ENCODE measurements at regions not wholly inside any gene's neighbourhood (a gene's known extent, or its start where the extent isn't known, plus 50 kb on each side); places are given as distances from the start of the nearest gene placed in this dataset.

DNA sequence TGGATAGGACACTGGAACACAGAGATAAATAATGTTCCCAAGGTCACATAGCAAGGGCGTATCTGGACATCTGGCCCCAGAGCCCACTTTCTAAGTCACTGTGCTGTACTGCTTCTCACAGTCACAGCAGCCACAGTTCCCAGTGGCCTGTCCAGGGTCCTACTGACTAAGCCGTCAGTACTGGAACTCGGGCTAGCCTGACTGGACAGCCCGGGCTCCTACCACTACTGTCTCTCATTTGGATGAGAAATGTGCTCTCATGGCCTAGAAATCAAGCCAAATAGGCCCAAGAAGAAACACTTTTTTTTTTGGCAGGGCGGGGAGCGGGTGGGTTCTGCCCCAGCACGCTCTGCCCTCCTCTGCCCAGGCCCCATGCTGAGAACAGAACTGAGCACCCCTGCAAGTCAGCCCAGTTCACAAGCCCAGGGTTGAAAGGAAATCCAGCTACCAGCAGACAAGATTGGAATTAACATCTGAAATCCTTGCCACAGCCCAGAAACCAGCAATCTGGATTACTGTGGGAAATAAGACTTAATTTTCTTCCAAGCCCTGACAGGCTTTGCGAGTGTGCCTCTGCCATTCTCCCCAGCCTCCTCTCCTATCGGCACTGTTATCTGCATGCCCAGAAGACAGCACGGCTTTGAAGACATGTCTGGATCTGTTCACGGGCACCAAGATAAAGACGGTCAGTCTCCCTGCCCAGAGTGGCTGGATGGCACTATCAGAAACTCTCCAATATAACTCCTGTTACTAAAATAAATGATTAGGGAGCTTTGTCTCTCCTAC lies 182.9 kb upstream of the NCAM1 start:
- TF ChIP-seq, protein P1, sequence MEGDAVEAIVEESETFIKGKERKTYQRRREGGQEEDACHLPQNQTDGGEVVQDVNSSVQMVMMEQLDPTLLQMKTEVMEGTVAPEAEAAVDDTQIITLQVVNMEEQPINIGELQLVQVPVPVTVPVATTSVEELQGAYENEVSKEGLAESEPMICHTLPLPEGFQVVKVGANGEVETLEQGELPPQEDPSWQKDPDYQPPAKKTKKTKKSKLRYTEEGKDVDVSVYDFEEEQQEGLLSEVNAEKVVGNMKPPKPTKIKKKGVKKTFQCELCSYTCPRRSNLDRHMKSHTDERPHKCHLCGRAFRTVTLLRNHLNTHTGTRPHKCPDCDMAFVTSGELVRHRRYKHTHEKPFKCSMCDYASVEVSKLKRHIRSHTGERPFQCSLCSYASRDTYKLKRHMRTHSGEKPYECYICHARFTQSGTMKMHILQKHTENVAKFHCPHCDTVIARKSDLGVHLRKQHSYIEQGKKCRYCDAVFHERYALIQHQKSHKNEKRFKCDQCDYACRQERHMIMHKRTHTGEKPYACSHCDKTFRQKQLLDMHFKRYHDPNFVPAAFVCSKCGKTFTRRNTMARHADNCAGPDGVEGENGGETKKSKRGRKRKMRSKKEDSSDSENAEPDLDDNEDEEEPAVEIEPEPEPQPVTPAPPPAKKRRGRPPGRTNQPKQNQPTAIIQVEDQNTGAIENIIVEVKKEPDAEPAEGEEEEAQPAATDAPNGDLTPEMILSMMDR (IDR thresholded peaks at IDR 0.05; ENCODE audit: poor library complexity): no peak
- TF ChIP-seq EZH2 (IDR thresholded peaks at IDR 0.05; ENCODE audit: borderline replicate concordance) (no peak), EZH2phosphoT487 (IDR thresholded peaks at IDR 0.05; ENCODE audit: low read depth, severe bottlenecking, unreplicated experiment) (no peak)

Measured in hepatocyte (in vitro differentiated cells).